Fibroblast of skin of right biceps (primary cell): ENCODE measurements at regions not wholly inside any gene's neighbourhood (a gene's known extent, or its start where the extent isn't known, plus 50 kb on each side); places are given as distances from the start of the nearest gene placed in this dataset.

Source experiments
- DNase-seq: peaks from one replicate; pipeline ENCODE4 v3.0.0-alpha.2; 2013

DNA sequence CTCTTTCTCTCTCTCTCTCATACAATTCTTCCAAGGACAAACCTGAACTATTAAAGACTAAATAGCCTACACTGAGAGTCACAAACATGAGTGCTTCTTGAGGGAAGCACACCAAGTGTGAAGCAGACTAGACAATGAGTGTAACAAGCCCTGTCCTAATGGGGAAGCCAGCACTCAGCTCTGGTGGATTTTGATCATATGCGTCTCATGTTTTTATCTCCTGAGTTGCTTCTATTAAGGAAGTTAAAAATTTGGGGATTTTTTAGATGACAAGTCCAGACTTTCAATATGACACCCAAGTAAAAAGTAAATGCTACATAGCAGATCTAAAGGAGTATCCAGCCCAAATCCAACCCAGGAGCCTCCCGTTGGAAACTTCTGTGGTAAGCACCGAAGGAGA is 437.8 kb downstream of the RFC3 start:
- no peak for DNase-seq

DNA sequence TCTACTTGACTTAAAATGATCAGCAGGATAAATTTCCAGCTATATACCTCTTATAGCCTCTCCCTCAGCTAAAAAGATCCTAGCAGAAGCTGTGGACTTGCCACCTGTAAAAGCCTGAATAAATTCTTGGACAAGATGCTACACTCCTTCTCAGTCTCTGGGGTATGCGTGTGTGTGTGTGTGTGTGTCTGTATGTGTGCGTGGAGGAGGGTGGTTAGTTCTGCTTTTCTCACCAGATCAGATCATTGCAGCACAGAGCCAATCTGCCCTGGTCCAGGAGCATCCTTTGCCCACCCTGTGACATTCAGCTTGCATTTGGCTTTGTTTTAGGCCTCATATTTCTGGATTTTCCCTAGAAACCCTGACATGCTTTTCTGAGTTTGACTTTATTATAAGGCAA is 438.3 kb downstream of the RFC3 start:
- DNase-seq, result no peak

DNA sequence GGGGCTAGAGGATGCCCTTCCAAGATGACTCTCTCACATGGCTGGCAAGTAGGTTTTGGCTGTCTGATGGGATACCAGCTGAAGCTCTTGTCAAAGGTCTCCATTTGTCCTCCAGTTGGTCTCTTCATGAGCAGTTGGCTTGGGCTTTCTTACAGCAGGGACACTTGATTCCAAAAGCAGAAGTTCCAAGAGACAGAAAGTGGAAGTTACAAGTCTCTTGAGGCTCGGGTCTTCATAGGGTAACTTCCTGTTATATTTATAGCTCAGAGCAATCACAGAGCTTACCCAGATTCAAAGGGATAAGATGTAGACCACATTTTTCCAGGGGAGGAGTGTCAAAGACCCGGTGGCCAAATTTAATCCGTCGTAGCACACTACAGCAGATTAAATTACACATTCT is 440.0 kb downstream of the RFC3 start:
- DNase-seq, result no peak

DNA sequence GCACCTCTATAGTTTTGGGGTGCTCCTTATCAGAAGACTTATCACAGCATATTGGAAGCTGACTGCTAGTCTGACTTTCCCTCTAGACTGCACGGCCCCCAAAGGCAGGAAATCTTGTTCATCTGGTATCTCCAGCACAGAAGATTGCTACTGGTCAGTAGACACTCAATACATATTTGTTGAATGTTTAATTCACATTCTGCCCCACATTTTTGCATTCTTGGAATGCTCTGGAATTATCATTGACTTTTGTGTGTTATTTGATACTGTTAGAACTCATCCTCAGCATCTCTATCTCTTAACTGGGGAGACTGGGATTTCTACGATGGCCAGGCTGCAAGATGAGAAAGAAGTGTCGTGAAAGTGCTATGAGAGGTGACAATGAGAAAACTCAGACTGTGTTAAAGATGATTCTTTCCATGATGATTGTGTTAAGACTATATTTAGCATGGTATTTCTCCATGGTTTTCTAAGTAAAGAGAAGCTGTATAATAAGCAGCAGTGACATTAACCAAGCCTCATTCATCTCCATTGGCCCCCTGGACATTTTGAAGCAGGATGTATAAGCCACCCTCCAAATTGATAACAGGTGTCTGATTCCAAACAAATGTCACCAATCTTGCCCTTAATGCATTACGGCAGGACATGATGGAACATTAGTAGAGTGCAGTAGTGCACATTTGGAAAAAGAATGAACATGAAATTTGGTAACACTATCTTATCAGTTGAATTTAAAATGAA is 440.9 kb downstream of the RFC3 start:
- peak; percentile 79 for DNase-seq

DNA sequence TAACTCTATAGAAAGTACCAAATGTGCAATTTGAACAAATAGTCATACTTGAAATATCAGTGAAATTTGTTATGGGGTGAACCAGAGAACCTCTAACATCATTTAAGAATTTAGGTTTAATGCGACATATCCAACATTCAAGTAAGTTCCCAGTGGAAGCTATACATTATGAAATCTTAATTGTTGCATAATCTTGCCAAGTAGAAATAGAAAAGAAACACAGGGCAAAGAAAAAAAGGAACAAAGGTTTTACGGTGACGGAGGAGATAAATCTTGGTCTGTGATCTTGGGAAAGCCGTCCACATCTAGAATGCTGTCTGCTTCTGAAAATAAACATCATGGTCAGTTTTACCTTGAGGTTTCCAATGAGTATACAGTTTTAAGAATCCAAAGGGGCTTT is 445.7 kb downstream of the RFC3 start:
- DNase-seq, result no peak

DNA sequence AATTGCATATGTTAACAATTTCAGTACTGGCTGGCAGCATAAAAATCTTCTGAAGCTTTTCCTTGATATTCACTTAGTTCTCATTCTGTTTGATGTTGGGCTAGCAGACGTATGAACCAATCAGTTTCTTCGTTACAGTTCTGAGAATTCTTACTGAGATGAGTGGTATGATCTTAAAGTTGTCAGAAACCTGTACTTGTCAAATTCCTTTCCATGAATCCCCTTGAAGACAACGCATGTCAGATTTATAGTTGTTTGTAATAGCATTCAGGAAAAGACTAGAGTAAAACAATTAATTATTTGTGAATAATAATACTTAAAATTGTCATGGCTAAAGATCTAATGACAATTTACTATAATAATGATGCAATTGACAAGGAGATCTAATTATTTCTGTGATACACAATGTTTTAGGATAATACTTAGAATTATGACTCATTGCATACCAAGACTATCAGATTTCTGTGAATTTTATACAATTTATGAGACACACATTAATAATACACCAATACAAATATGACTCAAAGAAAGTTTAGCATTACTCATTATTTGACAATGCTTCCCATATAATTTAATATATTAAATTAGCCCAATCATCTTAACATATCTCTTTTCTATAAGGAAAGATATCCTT is 447.2 kb downstream of the RFC3 start:
- peak; percentile 40 for DNase-seq

DNA sequence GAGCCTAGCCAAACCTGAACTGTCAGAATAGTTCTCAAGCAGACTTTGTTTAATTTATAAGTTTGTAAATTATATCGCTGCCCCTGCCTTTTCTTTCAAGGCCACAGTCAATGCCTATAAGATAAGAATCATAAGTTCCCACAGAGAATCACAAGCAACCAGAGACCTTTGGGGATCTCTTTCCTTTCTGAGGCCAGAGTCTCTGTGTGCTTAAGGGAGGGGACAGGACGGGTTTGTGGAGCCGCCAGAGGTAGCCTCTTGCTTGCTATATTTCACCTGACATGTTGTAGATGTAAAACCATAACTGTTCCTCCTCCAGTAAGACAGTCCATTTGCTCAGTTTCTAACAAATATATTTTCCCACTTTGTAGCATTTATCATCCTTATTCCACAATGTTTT is 458.8 kb downstream of the RFC3 start:
- no peak for DNase-seq

DNA sequence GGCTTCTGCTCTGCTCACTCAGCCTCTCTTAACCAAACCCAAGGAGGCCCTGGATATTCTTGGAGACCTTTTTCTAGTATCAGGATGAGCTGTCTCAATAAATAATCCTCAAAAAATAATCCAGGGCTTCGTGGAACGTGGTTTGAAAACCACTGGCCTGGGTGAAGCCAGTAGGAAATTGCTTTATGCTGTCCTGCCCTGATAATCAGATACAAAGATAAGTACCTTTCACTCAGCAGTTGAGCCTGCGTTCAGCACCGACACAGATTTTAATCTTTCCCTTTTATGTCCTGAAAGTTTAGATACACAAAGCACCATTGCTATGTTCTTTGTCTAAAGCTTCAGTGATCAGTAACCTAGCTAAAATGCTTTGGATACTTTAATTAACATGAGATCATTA is 460.0 kb downstream of the RFC3 start:
- DNase-seq, result no peak

DNA sequence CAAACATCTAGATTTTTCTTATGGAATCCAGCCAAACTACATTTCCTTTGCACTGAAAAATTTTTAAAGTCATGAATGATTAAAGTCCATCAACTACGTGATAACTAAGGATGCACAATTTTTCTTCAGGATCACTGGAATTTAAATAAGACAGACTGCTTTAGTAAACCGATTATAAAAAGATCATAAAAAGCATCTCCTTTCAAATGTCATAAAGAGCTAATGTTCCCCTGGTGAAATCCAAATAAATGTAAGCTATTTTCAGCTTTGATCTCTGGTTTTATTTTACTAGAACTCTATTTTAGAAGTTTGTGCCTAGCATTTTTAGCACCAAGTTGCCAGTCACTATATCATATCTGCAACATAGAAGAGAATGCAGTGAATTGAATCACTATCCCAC is 460.8 kb downstream of the RFC3 start:
- DNase-seq, result no peak

DNA sequence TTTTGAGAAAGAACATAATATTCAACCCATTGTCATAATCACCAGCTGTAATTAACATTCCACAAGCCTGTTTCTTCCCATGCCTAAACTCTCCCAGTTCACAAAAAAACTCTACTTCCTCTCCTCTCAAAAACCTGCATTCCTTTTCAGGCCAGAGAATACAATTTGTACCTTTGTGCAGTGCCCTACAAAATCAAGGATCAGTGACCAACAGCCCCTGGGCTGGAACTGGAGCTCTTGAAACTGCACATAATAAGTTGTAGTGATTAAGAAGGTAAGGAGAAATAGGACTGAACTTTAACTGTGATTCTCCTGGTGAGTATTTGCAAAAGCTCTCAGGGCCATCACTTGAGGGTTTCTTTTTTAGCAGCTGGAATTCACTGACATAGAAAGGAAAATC is 472.7 kb downstream of the RFC3 start:
- no peak for DNase-seq

DNA sequence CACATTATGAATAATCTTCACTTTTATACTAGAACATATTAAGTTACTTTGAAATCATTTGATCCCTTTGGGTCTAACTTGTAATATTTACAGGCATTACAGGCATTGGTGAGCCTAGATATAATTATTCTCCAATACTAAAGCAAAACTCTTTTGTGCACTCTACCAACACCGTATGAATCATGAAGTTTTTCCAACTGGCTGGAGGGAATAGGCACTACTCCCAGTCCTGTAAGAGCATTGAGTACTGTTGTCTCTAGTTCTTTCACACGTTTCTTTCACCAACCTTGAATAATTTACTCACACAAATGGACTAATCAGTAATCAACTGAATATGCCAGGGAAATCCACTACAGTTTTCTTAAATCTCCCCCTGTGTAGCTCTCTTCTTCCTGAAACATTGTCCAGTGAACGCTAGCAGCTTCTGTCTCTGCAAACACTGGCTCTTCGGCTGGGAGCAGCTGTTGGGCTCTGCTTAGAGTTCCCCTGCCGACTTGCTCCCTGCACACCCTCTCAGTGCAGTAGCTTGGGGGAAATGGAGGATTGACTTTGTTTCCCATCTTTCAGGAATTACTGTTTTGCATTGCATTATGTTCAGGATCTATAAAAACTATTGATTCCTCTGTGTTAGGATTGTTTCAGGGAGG is 476.7 kb downstream of the RFC3 start:
- DNase-seq, result no peak

DNA sequence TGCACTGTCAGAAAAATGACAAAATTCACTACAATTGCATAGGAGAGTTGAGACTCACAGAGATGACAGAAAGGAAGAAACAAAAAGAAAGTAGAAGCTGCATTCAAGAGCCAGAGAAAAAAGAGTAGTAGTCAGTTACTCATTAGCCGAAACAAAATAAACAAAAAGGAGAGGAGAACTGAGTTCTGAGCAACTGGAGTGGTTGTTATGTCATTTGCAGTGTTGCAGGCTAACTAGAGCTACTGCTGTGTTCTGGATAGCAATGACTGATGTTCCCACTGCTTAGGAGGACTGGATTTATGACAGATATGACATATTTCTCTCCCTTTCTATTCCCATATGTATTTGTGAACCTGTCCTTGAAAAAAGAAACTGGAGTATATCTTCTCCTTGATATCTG is 482.6 kb downstream of the RFC3 start:
- no peak for DNase-seq

DNA sequence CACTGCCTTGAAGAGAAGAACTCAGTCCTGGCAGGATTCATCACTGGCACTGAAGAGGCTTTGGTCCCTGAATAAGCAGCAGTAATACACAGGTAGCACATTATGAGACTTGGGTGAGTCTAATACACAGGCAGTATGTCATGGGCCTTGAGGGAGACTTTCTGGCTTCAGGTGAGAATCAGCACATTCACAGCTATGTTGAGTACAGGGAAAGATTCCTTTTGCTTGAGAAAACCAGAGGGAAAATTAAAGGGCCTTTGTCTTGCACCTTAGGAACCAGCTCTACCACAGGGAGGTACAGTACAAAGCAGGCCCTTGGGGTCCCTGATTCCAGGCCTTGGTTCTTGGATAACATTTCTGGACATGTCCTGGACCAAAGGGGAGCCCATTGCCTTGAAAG is 484.6 kb downstream of the RFC3 start:
- DNase-seq, result no peak

DNA sequence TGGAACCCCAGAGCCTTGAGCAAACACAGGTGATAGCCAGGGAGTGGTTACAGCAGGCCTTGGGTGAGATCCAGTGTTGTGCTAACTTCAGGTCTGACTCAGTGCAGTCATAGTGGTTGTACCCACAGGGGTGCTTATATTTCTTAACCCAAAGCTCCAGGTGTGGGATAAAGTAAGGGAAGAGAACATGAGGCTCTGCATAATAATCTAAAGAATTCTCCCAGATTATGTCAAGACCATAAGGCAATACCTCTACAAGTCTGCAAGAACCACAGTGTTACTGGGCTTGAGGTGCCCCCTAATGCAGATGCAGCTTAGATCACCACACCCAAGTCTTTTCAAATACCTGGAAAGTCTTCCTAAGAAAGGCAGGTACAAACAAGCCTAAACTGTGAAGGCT is 485.4 kb downstream of the RFC3 start:
- no peak for DNase-seq

DNA sequence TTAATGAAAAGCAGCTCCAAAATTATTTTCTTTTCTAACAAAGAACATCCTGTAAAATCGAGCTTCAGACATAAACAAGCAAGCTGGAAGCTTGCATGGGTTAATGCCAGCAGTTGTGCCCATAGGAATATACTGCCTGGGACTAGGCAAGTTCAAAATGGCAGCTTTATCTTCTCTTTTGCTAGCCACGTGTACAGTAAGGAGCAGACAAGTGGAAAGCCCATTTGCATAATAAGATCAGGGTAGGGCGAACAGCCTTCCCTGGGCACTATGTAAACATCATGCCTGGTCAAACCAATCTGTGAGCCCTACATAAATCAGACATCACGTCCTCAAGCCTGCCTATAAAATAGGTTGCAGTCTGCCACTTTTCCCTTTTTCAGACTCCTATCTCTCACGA is 489.7 kb downstream of the RFC3 start:
- DNase-seq, result no peak

DNA sequence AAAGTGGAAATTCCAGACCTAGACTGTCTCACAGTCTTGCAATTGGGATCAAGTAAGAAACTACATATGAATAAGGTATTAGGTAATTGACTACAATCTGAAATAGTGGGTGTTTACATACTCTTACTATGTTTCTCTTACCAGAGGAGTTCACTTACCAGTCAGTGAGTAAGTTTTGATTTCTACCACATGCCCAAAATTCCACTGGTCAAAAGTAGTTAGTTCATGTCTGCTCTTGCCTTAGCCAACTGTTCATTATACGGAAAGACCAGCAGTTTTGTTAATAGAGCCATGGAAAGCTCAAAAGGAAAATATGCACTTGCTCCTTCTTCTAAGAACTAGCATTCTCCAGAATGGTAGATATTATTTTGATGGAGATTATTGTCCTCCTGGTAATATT is 490.8 kb downstream of the RFC3 start:
- peak; percentile 14 for DNase-seq

DNA sequence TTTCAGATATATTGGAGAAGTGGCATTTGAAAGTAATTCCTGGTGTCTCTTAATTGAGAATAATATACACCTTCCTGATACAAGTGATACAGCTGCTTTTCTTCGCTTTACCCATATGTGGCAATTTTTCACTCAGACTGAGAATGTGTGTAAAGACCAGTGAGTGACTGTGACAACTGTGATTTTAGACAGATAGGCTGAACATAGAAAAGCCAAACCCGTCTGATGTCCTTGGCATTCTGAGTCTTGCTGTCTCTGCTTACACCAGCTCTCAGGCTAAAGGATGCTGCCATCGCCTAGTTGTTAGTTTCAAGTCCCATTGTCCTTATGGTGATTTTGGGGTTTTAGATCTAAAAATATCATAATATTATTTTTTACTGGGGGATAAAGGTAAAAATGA is 492.6 kb downstream of the RFC3 start:
- DNase-seq, result no peak

DNA sequence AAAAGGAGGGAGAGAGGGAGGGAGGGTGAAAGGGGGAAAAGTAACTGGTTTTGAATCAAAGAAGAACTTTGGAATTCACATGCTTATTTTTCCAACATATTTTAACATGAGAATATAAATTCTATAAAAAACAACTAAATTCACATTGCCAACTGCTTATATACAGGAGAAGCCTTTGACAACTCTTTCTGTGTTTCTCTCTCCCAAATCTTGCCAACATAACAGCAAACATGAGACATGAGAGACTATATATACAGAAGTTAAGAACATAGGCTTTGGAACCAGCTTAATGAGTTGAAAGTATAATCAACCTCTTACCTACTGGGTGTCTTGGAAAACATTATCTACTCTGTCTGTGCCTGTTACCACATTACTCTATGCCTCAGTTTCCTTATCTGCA is 493.3 kb downstream of the RFC3 start:
- DNase-seq, result no peak

DNA sequence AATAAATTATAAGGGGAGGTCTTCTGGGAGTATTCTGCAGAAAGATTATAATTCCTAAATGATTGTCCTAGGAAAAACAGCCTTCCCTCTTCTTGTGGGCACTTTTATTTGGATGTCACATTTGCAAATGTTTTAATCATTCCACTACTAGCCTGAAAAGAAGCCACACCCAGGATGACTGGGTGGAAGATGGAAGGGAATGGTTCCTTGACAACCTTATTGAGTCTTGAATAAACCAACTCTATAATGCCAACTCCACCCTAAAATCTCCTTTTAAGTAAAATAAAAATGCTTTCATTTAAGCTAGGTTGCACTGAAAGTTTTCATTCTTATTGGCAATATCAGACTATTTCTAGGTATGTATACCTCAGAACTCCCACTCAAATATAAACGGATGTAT is 494.6 kb downstream of the RFC3 start:
- DNase-seq, result no peak

DNA sequence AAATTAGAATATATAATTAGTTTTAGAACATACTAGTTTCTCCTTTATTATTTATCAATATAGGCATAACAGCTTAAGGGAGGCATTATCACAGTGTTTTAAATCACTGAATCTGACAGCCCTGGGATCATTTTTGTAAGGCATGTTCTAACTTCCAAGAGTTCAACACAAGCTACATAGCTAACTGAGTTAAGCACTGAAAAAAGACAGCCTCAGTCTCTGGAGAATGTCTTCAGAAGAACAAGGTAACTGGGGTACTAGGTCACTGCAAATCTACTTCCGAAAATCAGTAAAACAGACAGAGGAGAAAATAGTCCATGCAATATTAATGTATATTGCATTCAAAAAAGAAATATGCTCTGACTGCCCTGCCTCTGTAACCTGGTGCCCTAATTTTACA is 502.1 kb downstream of the RFC3 start:
- DNase-seq, result no peak

DNA sequence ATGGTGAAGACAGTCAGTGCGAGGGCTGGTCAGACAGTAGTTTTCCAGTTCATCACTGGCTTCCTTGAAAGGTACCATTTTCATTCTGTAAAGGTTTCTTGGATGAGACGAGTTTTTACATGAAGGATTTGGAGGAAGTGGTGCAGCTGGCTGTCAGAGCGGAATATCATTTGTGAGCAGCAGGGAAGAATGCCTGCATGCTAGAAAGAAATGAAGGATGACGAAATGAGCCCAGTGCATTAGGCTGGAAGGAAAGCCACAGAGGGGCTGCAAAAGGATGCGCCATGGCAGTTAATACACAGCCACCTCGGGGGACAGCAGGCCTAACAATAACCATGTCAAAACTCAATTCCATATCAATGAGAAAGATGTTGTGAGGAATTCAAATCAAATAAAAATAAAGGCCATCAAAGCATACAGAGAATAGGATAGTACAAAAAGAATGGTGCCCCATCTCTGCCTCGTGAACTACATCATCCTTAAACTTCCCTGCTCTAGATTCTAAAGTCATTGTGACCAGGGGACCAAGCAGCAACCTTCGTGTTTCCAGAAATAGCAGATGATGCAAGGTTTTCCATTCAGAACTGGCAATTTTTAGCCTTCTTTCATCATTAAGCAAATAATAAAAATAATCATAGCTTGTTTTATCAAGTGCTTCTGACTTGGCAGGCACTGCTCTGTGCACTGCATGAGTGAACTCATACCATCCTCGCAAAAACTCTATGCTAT is 504.2 kb downstream of the RFC3 start:
- no peak for DNase-seq

DNA sequence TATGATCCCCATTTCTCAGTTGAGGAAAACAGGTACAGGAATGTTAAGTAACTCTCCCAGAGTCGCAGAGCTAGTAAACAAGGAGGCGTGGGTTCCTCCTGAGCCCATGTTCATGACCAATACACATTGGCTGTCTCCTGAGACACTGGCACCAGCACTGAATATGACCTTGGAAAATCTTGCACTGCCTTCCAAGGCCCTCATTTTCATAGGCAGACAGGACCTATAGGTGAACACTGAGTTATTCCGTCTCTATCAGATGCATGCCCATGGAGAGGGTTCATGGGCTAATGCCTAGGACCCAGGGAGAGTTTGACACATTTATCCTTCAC is 504.8 kb downstream of the RFC3 start:
- no peak for DNase-seq

DNA sequence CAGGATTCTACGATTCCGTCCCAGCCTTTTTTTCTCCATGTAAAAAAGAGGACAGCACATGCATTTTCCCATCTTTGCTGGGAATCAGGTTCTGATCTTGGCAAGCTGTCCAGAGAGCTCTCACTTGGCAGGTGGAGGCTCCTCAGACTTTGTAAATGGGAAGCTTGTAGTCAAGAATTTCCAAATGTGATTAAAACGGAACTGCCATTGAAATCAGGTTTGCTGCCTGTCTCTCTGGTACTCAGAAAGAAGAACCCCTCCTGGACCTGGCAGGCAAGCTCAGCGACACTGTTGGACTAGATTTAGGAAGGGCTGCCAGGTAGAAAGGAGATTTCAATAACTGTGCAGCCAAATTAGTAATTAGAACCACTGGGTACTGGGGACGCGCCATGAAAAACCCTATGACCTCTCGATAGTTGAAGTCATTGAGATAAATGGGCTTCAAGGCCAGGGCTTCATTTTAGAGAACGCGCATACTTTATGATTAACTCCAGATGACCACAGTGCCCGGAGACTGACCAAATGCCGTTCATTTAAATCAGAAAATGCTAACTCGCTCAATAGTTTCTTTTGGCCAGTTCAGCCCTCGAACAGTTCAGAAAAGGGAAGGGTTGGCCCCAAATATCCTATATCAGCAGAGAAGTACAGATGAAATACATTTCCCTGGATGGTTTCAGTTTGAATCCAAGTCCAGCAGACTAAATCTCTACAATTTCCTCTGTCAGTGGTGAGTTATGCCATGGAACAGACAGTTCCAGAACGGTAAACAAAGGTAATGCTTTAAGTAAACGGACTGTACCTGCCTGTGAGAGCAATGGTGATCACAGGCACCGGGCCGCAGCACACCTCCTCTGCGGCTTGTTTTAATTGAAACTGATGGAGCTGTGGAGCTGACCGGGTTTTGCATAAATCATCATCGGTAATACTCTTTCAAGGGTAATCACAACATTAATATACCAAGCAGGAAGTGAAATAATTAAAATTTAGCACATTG is 517.4 kb downstream of the RFC3 start:
- no peak for DNase-seq
